RKO (cell line): ENCODE measurements at regions not wholly inside any gene's neighbourhood (a gene's known extent, or its start where the extent isn't known, plus 50 kb on each side); places are given as distances from the start of the nearest gene placed in this dataset.

ENCODE experiments used
- DNase-seq: peaks from one replicate; pipeline ENCODE4 v3.0.0-alpha.2; 2016; ENCODE audit warnings: low spot score

DNA sequence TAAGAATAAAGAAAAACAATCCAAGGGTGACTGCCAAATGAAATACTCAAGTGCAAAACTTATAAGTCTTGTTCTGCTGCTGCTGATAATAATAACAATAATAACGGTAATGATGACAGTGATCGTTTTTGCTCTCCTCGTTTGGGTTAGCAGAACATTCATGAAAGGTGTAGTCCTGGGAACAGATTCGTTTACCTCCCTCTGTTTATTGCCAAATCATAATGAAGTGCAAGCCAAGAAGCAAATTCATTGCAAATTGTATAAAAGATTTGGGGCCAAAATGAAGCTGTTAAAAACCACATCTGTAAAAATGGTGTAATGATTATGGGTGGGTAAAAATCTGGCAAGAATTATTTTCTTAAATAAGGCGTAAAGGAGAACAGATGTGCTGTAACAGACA is 587.2 kb upstream of the MKI67 start:
- no peak for DNase-seq

DNA sequence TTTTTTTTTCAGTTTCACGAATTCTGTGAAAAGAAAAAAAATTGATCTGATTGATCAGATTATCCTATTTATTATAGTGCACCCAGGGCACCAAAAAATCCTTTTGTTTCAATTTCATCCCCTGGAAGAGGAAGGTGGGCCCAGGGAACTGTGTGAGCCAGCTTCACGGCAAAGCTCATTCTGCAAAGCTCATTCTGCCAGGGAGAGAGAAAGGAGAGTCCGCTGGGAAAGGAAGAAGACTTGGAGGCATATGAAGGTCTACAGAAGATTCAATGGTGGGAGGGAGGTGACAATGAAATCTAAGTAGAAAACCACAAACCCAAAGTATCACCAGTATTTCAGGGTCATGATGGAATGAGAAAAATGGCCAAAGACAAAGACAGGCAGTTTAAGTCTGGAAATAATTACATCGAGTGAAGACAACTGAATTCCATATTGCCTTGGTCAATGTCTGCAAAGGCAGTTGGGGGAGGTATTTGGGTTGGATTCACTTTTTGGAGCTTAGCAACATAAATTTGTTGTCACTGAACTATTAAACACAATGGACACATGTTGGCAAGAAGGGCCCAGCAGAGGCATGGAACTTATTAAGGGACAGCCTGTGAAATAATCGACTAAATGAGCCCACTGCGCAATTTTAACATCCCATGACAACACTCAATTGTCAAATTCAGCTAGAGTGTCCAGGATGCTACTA is 587.8 kb upstream of the MKI67 start:
- DNase-seq = no peak

DNA sequence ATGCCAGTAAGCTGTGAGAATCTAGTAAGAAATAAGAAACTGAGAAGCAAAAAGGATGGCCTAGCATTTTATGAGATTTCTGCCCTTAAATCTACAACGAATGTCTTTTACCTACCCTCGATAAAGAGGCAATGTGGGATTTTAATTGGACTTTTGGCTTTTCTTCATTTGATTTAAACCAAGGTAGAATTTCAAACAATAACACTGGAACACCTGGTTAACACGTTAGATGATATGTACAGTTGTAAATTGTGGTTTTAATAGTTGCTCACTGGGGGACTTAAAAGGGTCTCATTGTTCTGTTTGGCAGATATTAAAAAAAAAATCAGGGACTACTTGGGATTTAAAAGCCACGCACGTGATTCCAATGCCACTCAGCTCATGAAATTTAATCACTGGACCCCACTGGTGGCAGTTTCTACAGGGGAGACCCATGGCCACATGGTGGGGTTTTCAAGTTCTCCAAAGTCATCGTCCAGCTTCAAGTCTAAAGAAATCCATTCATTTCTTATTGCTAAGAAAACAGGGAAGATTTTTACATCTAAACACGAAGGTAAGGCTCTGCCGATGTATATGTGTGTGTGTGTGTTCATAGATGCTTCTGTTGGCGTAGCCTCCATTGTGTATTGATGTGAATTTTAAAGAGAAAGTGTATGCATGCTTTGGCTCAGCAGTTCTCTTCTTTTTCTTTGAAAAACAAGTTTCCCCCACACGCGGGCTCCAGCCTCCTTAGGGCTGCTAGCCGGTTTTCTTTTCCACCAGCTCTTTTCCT is 588.6 kb upstream of the MKI67 start:
- no peak for DNase-seq

DNA sequence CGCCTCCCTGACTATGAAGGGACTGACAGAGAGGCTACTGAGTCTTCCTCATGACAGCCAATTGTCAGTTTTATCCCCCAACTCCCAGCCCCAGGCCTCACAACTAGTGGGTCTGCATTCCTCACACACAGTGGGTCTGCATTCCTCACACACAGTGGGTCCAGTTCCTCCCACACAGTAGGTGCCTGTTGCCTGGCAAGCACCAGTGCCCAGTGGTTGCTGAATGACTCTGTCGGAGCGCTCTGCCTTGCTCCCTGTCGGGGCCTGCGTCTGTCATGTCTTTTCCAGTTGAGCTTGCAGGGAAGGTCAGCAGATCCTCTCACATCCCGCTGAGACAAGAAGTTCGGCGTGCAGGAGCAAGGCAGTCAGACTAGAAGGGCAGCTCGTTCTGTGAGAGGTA is 590.0 kb upstream of the MKI67 start:
- DNase-seq = no peak

DNA sequence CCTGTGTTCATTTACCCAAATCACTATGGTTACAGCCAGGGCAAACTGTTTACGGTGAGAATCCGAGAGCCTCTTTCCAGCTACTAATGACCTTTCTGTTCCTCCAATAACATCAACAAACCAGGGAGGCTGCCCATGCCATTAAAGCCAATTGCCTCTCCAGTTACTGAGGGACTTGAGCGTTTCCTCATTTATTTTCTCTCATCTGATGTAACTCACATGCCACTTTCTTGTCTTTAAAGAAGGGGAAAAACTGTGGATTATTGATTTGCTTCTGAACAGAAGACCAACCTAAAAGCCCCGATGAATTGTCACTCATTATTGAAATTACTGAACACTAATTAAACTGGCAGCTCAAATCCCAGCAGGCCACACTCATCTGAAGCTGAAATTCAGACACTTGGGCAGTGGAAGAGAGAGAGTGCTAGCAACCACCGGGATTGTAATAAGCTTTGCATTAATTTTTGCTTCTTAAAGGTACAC is 595.8 kb upstream of the MKI67 start:
- DNase-seq = no peak

DNA sequence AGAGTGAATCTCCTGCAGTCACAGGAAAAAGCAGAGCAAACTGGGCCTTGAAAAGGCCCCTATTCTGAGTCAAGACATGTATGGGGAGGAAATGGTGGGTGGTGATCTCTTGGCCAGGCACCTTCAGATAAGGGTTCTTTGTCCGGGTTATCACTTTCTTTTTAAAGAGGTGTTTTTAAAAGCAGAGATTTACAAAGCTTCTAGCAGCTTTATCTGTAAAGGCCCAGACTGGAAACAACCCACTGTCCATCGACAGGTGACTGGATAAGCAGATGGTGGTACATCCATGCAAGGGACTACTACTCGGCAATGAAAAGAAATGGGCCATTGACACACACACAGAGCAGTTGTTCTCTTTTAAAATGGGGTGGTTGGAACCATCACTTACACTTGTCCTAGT is 596.7 kb upstream of the MKI67 start:
- DNase-seq = no peak

DNA sequence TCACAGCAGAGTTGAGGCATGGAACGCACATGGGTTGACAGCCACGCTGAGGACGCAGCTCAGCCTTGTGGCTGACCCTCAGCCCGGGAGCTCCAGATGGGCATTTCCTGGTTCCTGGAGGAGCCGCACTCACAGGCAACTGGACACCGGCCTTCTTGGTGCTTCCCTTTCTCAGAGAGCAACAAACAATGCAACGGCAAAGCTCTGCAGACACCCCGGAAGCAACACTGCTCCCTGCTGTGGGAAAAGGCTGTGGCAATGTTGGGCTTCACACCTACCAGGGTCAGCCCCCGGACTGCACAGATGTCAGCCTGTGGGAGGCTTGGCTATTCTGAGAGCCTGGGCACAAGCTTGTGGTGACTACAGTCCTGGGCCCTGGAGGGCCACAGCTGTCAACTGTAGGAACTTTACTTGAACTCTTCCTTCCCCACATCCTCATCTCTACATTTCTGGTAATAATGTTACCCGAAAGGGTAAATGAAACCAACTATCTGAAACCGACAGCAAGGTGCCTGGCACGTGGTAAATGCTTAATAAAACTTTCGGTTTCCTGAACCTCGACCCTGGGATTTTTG is 597.5 kb upstream of the MKI67 start:
- DNase-seq = no peak

DNA sequence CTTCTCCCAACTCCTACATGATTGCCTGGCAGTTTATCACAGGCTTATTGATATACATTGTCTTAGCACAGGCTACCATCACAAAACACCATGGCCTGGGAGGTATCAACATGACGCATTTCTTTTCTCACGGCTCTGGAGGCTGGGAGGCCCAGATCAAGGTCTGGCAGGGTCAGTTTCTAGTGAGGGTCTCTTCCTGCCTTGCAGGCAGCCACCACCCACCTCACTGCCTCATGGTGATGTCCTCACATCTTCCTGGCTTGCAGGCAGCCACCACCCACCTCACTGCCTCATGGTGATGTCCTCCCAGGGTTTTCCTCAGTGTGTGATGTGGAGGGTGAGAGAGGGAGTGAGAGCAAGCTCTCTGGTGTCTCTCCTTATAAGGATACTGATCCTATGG is 599.3 kb upstream of the MKI67 start:
- no peak for DNase-seq

DNA sequence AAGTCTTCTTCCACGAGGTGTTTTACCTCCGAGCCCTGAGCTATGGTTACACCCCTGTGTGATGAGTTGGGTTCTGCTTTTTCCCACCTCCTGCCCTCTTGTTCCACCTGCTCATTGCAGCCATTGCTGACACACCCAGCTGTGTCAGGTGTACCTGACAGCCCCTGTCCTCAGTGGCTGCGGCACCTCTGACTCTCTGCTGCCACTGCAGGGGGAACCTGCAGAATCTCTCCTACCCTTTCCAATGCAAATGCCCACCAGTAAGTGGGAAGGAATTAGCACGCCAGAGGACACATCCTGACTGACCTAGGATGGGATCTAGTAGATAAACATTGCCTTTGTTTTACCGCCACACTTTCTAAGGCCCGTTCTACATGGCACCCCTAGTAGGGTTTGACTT is 600.9 kb upstream of the MKI67 start:
- no peak for DNase-seq

DNA sequence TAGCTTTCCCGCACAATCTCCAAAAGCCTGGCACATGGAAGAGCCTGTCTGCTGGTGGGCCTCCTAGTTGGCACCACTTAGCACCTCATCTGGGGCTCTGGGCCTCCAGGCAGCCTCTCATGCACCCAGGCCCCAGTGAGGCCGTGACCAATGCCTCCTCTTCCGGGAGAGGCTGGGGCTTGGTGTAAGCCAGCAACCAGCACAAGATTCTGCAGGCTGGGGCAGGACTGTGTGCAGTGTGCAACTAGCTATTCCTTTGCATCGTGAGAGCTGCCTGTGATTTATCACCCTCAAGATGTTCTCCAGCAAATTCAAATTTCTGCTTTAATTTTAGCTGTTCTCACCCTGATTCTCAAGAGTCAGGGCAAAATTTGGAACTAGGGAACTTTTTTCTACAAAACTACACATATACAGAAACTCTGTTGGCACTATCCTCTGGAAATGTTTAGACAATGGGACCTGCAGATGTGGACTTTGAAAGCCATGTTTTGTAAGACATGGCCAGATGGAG is 603.7 kb upstream of the MKI67 start:
- DNase-seq = no peak

DNA sequence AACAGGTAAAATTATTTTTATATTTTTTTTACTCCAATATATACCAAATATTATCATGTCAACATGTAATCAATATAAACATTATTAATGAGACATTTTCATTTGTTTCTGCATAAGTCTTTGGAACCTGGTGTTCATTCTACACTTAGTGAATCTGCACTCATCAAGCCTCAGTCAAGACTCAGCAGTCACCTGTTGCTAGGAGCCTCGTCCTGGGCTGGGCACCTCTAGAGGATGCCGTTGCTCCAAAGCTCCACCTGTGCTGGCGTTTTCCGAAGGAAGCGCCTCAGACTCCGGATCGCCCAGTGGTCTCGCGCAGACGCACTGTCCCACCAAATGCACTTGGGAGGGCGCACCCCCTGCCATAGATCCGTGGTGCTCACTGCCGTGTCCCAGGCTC is 604.7 kb upstream of the MKI67 start:
- no peak for DNase-seq

DNA sequence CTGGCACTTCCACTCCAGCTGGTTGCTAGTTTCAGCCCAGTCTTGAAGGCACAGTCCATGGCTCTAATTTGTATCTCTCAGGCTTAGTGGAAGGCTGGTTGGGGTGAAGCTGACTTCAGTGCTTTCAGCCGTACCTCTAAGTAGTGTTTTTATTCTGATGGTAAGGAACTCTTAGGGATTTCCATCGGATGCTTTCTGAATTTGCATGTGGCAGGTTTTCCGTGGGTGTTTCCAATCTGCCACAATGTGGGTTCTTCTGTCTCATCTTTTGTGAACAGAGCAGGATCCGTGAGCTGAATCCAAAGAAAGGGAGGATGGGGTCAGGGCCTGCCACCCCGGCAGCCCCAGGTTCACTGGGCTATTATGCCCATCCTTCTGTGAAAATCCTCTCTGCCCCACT is 607.9 kb upstream of the MKI67 start:
- no peak for DNase-seq

DNA sequence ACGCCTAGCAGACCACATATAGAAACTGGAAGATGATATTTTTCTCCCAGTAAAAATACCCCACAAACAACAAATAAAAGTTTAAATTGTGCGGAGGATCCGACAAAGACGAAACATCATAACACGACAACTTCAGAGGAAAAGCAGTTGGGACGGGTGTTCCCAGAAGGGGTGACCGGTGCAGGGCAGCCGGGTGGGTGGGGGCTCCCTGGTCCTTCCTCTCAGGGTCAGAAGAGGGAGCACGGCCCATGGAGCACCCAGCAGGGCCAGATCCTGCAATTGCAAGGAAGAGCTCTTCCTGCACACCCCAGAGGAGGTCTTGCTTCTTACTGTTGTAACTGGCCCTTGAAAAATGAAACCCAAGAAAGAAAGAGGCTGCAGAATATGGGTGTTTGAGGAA is 608.5 kb upstream of the MKI67 start:
- no peak for DNase-seq

DNA sequence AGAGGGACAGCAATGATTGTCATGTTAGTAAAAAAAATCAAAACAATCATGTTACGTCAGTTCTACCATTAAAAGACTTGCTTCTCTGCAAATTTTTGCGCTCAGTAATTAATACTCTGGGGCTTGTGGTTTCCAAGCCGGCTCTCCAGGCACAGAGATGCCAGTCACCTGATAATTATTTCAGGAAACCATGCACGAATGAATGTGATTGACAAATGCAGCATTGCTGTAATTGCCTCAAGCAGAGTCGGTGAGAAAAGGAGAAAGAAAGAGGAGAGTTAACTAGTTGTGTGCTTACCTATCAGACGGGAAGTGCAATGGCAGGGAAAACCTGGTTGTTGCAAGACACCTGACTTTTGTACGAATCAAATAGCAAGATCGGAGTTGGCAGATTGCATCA is 609.8 kb upstream of the MKI67 start:
- DNase-seq = no peak

DNA sequence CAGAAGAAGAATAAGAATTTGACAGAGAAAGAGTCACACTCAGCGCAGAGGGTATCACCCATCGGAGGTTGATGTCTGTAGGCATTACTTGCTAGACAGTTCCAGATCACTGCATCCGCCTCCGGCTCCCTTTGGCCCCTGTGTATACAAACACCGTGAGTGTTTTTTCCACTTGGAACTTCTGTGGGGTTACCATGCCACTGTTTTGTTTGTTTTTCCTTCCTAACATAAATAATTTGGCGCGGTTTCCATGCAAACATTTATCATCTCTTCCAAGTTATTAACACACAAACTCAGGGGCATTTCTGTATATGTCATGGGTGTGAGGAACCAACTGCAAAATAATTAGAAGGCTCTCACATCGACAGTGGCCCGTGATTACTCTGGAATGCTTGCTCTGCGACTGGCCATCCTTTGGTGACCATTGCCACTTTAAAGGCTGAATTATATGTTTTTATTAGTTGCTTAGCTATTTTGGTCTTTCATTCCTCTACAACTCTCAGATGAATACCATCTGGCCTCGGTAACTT is 612.2 kb upstream of the MKI67 start:
- no peak for DNase-seq

DNA sequence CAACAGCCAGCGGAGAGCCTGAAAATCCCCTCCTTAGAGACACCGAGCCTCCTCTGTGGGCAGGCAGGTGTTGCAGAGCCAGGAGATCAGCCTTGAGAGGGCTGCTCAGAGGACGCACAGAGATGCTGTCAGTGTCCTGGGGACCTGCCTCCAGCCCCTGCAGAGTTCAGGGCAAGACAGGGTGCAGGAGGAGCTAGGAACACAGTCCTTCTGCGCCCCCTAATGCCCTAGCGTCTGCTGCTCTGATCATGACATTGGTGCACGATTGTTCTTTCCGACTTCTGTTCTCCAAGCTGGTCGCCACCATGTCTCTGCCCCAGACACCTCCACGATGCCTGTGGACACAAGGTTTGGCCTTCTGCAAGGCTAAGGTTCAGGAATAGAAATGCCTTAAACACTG is 613.7 kb upstream of the MKI67 start:
- no peak for DNase-seq

DNA sequence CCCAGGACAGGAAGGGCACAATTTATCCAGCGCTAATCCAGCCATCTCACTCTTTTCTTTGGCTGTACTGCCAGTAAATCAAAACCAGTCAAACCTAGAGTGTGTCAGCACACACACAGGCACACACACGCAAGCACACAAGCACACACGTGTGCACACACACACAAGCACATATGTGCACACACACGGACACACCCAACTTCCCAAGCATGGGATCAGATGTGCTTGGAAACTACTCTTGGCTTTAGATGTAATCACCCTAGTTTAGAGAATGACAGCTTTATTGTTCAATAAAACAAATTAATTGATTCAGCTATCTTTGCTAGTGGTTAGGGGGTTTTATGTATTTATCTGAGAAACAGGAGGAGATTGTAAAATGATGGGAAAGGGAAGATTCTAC is 615.0 kb upstream of the MKI67 start:
- DNase-seq = no peak

DNA sequence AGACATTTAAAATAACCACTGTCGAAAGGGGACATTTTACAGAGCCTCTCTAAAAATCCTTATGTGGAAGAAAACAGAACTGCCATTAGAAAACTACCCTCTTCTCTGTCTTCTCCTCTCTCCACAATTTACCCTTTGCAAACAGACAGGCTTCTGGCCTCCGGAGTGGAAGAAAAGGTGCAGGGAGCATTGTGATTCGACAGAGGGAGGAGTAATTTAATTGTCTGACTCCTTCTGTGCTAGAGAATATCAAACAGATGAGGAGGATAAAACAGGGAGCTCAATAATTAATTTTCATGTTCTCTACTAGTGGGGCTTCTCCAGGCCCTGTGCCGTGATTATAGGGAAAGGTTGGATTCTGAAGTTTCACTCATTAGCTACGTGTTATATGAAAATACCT is 615.5 kb upstream of the MKI67 start:
- no peak for DNase-seq

DNA sequence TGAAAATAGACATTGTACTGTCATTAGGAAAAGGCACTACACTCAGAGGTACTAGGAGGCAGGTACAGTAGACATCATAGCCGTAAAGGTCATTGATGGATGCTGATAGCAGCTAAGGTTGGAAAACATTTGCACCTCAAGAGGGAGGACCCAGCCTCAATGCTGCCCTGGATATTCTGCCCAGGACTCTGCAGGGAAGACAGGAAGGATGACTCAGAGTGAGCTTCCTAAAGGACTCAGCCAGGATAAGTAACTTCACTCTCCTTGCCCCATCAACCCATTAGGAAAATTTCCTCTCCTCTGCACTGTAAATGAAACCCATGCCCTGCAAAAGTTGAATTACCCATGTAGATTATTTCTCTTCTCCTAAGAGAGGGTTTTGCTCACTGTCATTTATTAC is 617.9 kb upstream of the MKI67 start:
- DNase-seq = peak; percentile 4

DNA sequence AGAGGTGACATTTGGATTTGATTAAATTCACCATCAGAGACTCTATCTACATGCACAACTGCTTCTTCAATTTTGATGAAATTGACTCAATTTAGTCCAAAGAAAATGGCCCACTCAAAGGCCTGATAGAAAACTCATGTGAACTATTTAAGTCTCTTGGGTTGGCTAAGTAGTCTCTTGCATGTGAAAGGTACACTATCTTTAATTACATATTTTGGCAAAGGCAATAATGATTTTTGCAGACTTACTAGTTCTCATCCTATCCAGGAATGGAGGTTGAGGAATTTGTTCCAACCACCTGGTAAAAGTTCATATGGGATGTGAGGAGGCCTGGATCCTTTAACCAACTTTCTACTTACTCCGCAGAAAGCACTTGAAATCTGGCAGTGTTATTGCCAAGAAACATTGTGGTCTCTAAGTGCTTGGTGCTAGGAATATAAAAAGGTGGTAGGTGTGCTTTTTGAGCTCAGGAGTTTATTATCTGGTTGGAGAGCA is 618.6 kb upstream of the MKI67 start:
- DNase-seq = no peak

DNA sequence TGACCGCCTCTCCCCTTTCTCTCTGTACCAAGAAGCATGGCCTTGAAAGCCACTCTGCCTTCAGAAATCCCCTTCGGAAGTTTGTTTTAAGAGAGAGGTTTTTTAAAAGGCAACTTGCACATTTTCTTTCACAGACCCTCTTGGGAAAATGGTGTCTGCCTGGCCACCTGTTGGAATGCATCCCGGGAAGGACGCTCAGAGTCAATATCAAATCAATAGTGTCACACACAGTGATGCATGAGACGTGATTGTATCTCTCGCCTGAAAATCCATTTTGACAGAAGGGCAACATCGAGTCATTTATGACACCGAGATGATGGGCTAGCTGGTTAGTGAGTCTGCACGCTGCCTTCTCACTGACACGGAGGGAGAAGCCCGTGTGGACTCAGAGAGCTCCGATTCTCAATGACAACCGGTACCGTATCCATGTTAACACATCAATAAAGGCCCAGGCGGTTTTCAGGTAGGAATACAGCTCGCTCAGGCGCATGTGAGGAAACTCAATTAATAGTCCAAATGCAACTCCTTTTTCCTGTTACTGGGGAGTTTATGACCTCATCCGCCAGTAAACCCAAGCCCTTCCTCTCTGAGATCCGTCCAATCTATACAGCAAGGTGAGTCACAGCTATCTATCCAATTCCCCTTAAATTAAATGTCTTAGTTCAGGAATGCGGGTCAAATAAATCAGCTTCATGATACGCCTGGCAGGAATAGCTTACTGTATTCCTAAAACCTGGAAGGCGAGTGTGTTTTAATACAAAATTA is 621.5 kb upstream of the MKI67 start:
- no peak for DNase-seq

DNA sequence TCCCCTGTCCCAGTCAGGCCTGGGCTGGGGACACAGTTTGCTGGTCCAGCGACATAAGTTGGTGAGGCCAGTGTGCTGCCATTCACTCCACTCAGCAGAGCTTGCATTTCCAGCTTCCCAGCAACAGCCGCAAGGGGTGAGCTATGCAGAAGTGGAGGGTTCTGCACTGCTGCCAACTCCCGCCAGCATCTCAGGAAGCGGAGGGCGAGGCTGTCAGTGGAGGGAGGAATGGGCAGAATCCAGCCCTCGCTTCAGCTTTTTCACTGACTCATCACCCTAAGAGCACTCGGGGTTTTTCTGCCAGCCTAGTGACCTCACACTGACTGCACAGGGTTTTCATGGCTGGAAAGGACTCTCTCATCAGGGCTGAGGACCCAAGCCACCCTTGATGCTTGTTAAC is 625.1 kb upstream of the MKI67 start:
- DNase-seq = peak; percentile 61
